Central memory CD4-positive, alpha-beta T cell (primary cell): ENCODE measurements at regions not wholly inside any gene's neighbourhood (a gene's known extent, or its start where the extent isn't known, plus 50 kb on each side); places are given as distances from the start of the nearest gene placed in this dataset.
A peak's percentile ranks its signal among the peaks of the same experiment; 100 is the strongest.

Experiments
- DNase-seq: peaks from one replicate; pipeline ENCODE4 v3.0.0; 2022

DNA sequence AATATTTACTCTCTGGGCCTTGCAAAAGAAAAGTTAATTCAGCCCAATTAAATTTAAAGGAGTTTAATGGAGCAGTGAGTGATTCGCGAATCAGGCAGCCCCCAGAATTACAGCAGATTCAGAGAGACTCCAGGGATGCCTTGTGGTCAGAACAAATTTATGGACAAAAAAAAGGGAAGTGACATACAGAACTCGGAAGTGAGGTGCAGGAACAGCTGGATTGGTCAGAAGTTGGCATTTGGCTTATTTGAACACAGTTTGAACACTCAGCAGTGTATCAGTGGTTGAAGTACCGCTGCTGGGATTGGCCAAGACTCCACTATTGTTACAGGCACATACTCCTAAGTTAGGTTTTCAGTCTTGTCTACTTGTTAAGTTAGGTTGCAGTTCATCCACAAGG lies 145.0 kb upstream of the GAP43 start:
- DNase-seq: no peak

DNA sequence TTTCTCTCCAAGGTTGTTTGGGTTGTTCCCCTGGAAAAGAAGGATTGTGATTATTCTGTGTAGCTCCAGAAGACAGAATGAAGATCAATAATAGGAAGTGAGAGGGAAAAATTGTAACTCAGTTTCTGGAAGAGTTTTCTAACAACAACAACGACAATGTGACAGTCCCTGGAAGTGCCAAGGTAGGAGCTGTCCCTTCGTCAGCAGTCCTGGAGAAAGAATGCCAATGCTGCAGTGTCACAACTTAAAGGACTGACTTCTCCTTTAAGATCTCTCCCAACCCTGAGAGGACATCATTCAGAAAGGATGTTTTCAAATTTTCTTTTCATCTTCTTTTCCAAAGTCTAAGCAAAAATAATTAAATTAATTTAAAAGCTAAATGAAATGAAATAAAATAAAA lies 136.4 kb upstream of the GAP43 start:
- no peak for DNase-seq

DNA sequence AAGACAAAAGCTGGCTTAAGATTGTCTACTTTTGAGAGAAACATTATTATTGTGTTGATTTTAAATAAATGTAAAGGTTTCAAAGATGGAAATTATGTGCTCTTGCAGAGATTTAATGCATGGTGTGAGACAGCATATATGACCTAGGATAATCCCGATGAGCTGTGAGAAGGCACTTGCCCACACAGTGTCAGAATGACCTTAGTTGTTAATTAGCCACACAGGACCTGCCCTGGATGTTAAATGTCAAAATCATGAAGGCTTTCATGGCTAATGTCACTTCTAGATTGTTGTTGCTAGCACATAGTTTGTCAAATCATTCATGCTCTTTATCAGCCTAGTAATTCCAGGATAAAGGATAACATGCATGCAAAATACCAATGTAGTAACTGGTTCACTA lies 135.3 kb upstream of the GAP43 start:
- DNase-seq: no peak

DNA sequence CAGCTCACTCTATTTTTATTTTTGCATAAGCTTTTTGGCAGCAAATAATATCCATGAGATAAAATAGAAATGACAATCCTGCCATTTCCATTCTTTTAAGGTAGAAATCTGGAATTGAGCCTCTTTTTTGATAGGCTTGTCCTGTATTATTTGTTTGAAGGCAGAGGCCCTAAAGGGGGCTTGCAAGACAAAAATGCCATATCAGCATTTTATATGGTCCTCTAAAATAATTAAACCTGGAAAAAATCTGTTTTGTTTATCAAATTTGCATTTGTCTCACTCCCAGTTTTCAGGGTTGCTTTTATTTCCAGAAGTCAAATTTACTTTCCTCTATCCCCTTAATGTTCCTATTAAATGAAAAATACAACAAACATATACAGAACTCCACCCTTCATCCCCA lies 134.9 kb upstream of the GAP43 start:
- no peak for DNase-seq

DNA sequence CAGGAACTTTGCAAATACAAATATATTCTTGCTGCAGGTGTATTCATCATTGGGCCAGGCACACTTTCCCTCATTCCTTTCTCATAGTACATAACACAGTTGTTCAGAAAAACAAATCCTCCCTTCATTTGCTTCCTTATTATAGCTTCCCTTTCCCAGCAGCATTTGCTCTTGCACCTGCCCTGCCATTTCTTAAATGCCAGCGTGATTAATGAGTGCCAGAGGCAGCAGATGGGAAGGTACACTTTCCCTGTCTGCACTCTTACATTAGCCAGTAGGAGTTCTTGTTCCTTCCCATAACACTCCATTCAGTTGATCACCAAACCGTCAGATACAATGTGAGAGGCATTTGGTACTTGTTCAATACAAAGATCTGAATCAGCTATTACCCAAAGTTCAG lies 128.5 kb upstream of the GAP43 start:
- no peak for DNase-seq

DNA sequence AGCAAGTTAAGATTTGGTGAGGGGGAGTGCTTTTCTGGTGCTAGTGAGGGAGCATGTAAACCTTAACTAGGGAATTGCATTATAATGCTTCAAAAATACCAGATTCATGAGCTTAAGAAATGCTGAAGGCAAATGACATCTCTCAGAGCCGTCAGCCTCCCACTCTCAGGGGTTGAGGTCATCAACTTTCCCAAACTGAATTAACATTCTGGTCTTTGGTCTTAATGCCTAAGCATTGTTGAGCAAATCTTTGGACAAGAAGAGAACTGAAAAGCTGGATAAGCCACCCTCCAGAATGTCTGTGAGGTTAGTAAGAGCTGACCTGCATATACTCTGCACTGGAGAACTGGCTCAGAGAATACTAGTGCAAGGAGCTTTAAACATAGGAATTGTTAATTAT lies 124.9 kb upstream of the GAP43 start:
- DNase-seq: no peak

DNA sequence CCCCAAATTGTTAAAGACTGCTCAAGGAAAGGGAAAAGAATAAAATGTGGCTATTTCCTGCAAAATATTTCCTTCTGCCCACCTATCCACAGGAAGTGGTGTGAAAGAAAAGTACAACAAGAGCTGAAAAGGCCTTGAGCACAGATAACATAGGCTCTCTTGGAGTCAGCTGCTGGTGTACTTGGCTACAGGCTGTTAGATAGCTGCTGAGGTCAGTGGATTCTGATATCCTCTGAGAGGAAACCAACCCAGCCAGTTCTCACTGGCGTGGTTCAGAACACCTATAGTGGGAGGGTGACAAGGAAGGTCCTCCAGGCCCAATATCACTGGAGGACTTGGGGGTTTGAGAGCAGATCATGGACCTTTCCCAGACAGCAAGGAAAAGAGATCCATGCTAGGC lies 124.4 kb upstream of the GAP43 start:
- no peak for DNase-seq

DNA sequence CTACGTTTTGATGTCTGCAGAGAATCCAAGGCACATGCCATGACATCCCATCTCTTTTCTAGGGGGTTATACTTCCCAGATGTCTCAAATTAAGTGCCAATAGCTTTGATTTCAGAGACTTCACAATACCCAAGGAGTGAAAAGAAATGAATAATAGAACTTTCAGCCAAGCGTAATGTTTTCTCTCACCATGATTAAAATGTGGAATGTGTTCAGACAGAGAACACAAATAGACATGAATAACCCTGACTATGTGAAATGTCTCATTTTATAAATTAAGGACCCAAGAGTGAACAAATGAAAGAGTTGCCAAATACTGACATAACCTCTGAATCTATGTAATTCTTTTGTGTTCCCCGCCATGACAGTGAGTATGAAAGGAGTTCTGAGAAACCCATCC lies 123.6 kb upstream of the GAP43 start:
- DNase-seq: no peak

DNA sequence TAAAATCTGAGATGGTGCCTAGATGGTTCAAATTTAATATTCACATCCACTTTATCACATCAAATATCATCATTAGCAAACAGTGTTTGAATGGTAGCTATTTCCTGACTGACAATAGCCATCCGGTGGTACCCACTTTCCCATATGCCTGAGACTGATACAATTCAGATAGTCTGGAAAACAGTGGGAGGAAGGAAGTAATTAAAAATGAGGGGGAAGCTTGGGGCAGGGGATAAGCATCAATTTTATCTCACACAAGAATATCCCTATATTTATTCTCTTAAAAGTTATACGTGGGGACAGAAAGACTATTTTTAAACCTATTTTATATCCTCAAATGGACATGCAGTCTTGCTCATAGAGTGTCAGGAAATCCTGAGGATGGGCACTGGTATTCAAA lies 122.5 kb upstream of the GAP43 start:
- DNase-seq: no peak

DNA sequence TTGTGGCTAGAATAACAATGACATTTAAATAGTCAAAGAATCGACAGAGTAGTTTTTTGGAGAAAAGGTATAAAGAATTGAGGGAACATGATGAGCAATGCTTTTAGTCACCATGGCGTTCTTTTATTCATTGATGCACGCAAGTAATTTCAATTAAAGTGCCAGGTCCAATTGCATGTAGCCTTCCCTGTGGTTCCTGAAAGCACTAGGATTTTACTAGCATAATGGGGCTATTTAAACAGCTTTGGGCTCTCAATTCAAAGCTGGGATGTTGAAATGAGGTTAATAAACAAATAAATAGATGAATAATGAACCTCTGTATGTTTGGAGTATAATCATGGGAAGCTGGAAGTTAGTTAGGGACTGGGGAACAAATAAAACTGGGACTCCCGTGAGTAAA lies 121.2 kb upstream of the GAP43 start:
- no peak for DNase-seq

DNA sequence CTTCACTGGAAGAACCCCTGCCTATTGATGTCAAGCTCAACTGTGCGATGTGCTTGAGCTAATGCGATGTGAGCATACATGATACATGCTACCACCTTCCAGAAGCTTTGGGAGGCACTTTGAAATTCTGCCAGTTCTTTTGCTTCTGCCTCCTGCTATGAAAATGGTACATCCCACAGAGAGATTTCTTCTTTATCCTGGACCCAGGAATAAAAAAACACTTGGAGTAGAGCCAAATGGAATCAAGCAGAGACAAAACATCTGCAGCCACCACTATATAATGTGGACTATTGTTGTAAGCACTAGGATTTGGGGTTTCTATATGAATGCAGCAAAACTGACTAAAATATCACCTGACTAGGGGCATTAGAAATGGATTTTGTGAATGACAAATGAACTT lies 119.9 kb upstream of the GAP43 start:
- no peak for DNase-seq

DNA sequence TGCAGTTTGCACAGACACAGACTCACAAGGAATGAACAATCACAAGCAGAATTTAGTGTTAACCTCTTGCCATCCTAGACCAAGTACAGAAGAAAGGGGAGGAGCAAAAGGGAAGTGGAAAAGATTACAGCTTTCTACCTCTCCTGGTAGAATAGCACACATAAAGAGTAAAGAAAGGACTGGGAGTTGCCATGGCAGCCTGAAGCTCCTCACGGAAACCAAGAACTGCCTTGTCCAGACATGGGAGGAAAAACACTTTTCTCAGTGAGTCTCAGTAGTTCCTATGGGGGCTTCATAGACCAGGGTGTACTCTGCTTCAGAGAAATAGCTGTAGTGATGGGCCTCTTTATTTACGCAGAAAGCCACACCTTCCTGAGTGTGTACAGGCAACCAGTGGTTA lies 114.7 kb upstream of the GAP43 start:
- DNase-seq: no peak

DNA sequence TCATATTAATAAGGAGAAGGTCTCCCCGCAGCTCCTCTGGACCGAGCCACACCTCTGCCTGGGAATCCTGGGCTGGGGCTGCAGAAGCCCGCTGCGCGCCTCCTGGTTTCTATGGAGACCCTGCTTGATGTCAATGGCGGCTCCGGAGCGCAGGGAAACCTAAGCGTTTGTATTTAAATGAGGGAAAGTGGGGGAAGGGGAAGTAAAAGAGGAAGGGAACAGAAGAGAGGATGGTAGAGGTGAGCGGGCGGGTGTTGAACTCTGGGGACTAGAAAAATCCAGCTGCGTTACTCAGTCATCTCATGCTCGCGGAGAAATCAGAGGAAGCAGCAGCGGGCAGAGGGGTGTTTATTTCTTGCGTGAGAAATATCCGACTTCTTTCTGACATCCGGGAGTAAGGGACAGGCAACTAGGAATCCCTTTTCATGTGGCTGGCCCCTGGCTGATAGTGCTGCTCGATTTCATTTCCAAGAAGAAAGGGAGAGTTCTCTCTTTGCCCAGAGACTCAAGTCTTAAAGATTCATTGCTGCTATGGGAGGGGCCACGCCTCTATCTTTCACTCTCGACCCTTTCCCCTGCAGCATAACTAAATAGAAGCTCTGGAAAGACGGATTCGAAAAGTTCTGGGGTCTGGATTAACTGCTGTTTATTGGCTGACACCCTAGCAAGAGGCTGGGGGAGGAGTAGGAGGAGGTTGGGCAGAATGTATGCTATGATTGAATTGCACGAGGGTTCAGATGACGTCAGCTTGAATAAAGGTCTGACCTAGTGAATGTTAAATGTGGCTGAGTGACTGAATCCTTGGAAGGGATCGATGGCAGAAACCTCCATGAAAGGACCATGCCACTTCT lies 110.5 kb upstream of the GAP43 start:
- no peak for DNase-seq

DNA sequence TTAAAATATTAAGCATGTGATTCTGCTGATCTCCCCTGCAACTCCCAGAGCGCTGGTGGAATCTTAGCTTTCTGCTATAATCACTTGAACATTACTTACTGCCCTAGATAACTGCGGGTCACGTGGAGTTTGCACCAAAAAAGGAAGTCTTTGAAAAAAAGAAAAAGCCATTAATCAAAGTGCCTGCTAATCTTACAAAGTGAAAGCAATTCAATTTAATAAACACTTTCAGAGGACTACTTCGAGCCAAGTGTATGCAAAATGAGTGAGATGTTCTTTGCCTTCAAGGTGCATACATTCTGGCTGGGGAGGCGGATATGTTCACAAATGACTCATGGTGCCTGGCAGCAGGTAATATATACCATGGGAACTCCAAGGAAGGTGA lies 109.9 kb upstream of the GAP43 start:
- peak; percentile 52 for DNase-seq

DNA sequence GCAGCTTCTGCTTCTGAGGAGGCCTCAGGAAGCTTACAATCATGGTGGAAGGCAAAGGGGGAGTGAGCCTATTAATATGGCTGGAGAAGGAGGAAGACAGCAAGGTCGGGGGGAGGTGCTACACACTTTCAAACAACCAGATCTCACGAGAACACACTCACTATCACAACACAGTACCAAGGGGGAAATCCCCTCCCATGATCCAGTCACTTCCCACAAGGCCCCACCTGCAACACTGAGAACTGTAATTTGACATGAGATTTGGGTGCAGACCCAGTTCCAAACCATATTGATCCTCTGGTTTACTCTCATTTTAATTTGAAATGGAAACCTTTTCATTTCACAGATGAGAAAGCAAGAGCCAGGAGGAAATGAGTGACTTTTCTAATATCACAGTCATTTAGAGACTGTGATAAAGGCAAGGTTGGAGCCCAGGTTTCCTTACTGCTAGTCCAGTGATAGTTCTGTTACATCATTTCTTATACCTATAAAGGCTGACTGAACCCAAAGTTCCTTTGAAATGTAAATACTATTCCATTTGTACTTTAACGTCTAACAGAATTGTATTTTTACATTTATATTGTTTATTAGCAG lies 105.8 kb upstream of the GAP43 start:
- no peak for DNase-seq

DNA sequence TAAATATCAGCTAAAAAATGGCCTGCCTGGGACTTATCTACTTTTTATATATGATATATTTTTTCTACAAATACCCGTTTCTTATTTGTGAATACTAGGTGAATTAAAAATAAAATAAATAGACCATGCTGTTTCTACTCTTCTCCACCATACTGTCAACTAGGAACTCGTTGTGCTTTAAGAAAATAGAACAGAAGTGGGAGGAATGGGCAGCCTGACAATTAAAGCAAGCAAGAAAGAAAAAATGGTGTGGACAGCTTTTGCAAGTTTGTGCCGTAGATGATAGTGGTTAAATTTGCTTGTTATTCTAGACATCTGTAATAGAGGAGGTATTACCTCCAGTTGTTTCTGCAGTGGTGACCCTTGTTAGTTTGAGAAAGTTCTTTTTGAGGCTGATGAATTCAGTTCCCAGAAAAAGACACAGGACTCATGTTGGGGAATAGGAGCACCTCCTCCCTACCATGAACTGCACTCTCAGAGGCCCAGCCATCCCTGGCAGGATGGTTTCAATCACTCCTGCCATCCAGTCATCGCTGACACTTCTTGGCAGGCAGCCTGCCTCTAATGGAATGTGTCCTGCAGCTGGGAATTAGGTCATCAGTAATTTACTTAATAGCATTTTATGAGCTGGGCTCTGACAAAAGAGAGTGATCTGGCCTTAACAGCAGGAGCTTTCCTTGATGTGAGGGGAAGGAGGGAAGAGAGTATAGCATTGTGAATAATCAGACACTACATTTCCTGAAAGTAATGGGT lies 105.0 kb upstream of the GAP43 start:
- DNase-seq: no peak

DNA sequence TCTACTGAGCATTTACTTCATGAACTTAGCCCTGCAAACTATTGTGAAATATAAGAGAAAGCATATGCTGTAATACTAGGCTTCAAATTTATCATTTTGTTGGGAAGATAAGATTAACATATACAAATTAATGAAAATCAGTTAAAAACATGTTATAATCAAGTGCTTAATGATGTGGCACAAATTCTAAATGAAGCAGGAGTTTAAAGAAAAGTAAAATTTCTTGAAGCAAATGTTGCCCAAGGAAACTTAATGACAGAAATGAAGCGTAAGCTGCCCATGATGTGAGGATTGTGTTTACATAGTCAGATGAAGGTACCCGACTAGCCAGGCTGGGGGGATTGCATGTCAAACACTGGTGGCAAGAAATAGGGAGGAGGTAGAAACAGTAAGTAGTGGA lies 103.1 kb upstream of the GAP43 start:
- DNase-seq: no peak

DNA sequence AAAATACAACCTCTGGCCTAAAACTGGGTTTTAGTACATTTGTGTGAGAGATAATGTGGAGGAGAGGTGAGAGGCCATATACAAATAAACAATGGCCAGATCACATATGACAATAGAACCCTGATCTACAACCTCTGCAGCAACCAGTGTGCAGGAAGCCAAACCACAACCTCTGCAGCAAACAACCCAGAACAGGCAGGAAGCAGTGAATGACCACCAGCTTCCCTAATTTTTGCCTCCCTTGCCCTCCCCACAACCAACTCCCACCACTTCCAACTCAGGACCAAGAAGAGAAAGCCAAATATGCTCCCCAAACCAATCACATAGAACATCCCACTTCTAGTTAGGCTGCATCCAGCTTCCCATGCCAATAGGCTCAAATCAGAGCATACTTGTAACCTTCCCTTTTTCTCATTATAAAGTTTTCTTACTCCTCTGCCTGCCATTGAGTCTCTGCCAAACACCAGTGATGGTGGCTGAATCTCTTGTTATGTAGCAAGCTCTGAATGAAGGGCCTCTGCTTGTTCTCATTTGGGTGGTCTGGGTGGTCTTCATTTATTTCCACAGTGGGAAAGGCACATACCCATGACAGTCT lies 102.6 kb upstream of the GAP43 start:
- DNase-seq: no peak

DNA sequence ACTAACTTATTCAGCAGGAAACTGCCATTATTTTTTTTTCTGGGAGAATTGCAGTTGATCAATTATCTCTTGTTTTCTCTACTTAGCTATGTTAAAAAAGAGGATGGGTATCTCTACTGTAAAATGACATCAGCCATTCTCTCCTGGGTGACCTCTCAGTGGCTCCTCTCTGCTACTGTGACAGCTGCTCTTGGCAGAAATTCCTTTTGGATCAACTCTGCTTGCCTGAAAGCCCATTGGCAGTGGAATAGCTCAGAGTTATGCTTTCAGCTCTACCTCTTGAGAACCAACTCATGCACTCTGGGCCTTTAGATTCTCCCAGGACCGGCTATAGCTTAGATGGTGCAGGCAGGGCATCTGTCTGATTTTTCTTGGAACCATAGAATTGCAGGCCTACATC lies 99.9 kb upstream of the GAP43 start:
- no peak for DNase-seq

DNA sequence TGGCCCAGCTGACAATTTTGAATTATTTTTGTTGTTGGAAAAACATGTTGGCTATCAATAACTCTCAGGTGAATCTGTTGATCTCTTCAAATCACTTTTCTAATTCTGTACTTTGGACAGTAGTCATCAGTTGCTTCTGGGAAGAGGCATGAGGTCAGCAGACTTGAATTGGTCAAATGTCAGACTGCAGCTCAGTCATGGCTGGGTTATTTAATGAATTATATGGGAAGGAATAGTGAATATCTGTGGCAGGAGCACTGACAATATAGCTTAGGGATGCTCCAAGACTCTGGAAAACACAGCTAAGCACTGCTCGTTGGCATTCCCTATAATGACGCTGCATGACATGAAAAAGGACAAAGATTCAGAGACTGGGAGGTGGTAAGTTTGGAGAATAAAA lies 98.8 kb upstream of the GAP43 start:
- no peak for DNase-seq

DNA sequence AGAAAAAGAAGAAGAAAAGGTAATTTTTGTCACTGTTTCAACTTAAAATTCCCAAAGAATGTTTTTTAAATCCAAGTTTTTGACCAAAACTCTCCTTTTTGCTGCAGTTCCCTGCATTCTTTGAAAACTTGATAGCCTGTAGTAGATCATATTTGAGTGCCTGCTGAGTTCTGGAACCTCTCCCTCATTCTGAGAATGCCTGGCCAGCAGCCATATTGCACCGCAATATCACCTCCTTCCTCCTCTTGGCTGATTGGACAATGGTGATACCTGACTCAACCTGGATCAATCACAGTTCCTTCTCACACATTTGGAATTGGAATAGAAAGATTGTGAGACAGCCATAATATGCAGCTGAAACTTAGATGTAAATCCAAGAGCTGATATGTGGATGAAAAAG lies 97.6 kb upstream of the GAP43 start:
- no peak for DNase-seq

DNA sequence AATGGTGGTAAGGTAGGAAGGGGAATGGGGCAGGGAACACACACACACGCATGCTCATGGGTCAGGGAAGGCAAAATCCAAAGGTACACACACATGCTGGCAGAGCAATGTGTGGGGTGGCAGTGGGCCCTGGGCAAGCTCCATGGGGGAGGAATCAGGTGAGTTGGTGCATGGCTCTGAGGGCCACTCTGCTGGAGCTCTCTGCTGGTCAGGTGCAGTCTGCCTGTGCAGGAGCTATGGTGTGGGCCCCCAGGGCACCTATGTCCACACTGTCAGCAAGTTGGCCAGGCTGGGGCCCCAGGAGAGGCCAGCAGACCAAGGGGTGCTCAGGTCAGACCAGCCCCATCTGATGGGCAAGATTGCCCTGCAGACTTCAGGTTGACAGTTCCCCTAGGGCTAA lies 90.1 kb upstream of the GAP43 start:
- no peak for DNase-seq

DNA sequence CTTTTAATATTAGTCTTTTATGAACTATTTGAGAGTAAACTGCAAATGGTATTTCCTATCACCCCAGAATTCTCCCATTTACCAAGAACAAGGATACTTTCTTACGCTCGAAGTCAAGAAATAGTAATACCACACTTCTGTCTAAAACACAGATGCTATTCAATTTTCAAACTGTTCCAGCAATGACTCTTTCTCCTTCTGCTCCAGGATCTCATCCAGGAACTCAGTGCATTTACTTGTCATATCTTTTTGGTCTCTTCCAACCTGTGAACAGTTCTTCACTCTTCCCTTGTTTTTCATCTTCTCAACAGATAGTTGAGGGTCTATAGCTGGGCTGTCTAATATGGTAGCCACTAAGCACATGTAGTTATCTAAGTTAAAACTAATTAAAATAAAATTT lies 87.1 kb upstream of the GAP43 start:
- no peak for DNase-seq

DNA sequence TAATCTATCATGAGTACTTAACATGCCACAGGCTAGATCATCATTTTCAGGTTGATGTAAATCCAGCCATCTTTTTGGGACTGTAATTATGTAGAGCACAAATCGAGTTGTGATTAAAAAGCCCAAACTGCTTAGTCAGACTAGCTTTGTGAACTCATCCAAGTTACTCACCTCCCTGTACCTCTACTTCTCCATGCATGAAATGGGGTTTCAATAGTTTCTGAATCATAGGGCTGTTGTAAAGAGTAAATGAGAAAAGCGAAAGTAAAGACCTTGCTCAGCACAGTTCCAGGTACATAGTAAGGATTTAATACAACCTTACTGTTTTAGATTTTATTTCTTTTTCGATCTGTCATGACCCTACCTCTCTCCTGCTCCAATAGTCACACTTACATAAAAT lies 85.6 kb upstream of the GAP43 start:
- DNase-seq: no peak
